IMR-90 (cell line): ENCODE measurements at regions not wholly inside any gene's neighbourhood (a gene's known extent, or its start where the extent isn't known, plus 50 kb on each side); places are given as distances from the start of the nearest gene placed in this dataset.

Source experiments
- NFE2L2 ChIP-seq: fragments of 150-350 bp; IDR thresholded peaks from 2 replicates; pipeline ENCODE4 v1.6.1; 2016; ENCODE audit warnings: low read depth, mild to moderate bottlenecking, low read length
- RFX5 ChIP-seq: IDR thresholded peaks from 2 replicates; pipeline ENCODE4 v1.8.0; 2012; ENCODE audit warnings: low read depth, mild to moderate bottlenecking, low read length, moderate library complexity
- TF ChIP-seq, protein P1 (sequence below): conservative IDR thresholded peaks from 2 replicates; pipeline ENCODE4 v1.5.1; 2012; ENCODE audit warnings: mild to moderate bottlenecking, low read depth, low read length, improper control_type of control experiment

DNA sequence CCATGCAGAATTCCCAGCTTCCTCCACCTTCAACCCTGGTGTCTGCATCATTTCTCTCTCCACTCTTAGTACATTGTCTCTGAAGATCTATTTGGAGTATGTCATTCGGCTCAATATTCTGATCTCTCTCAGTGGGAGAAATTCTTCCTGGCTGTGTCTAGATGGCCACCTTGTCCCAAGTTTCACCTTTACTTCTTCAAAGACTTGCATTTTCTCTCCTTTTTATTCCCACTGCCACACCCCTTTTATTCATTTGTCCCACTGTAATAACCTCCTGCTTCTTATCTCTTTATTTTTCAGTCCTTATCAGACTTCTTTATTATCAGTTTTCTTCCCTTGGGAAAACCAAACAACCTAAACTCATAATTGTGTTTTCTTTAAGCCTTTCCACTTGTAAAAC lies 54.3 kb upstream of the CERS6 start:
- TF ChIP-seq, protein P1, sequence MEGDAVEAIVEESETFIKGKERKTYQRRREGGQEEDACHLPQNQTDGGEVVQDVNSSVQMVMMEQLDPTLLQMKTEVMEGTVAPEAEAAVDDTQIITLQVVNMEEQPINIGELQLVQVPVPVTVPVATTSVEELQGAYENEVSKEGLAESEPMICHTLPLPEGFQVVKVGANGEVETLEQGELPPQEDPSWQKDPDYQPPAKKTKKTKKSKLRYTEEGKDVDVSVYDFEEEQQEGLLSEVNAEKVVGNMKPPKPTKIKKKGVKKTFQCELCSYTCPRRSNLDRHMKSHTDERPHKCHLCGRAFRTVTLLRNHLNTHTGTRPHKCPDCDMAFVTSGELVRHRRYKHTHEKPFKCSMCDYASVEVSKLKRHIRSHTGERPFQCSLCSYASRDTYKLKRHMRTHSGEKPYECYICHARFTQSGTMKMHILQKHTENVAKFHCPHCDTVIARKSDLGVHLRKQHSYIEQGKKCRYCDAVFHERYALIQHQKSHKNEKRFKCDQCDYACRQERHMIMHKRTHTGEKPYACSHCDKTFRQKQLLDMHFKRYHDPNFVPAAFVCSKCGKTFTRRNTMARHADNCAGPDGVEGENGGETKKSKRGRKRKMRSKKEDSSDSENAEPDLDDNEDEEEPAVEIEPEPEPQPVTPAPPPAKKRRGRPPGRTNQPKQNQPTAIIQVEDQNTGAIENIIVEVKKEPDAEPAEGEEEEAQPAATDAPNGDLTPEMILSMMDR = no peak
- no peak for TF ChIP-seq NFE2L2
- TF ChIP-seq RFX5 = no peak
